ENCODE measurements at regions not wholly inside any gene's neighbourhood (a gene's known extent, or its start where the extent isn't known, plus 50 kb on each side); places are given as distances from the start of the nearest gene placed in this dataset.

GRCh38 chr12:115623275-115623674 is 654.2 kb downstream of the MED13L start:
- Histone ChIP-seq H3K4me1 (ENCODE audit: control insufficient read depth in 1 of 2, insufficient read depth in 2 of 2, low read length in 2 of 2) (peaks cover 0 to 4% of the 10 kb centered on the region in 2 donors), H3K9ac (ENCODE audit: low read depth in 1 of 2, low read length in 2 of 2) (no peak overlapping the region), H3K4me3 (ENCODE audit: low read depth in 1 of 2, low read length in 2 of 2) (no peak overlapping the region), H3K9me3 (ENCODE audit: control insufficient read depth in 1 of 2, low read length in 2 of 2) (peaks cover 0 to 4% of the 10 kb centered on the region in 2 donors), H3K36me3 (ENCODE audit: control insufficient read depth in 1 of 2, insufficient read depth in 2 of 2, low read length in 2 of 2) (no peaks in the 10 kb centered on the region), H3K27me3 (ENCODE audit: control insufficient read depth in 1 of 2, insufficient read depth in 2 of 2, low read length in 2 of 2) (no peaks in the 10 kb centered on the region), H3K27ac (ENCODE audit: low read depth, low read length) (no peak overlapping the region)

- Histone ChIP-seq H3K4me1 (ENCODE audit: control insufficient read depth in 1 of 2, insufficient read depth in 2 of 2, low read length in 2 of 2) (peaks cover 0 to 4% of the 10 kb centered on the region in 2 donors), H3K9ac (ENCODE audit: low read depth in 1 of 2, low read length in 2 of 2) (no peak overlapping the region), H3K36me3 (ENCODE audit: control insufficient read depth in 1 of 2, insufficient read depth in 2 of 2, low read length in 2 of 2) (no peaks in the 10 kb centered on the region), H3K9me3 (ENCODE audit: control insufficient read depth in 1 of 2, low read length in 2 of 2) (peaks cover 0 to 7% of the 10 kb centered on the region in 2 donors), H3K27ac (ENCODE audit: low read depth, low read length) (no peak overlapping the region), H3K4me3 (ENCODE audit: low read depth in 1 of 2, low read length in 2 of 2) (no peak overlapping the region), H3K27me3 (ENCODE audit: control insufficient read depth in 1 of 2, insufficient read depth in 2 of 2, low read length in 2 of 2) (no peaks in the 10 kb centered on the region)
Measured at GRCh38 chr12:115620816-115621215, 656.7 kb downstream of the MED13L start.

- Histone ChIP-seq H3K4me3 (ENCODE audit: low read depth in 1 of 2, low read length in 2 of 2) (no peak overlapping the region), H3K27ac (ENCODE audit: low read depth, low read length) (no peak overlapping the region), H3K27me3 (ENCODE audit: control insufficient read depth in 1 of 2, insufficient read depth in 2 of 2, low read length in 2 of 2) (no peaks in the 10 kb centered on the region), H3K4me1 (ENCODE audit: control insufficient read depth in 1 of 2, insufficient read depth in 2 of 2, low read length in 2 of 2) (peaks cover 0 to 4% of the 10 kb centered on the region in 2 donors), H3K9ac (ENCODE audit: low read depth in 1 of 2, low read length in 2 of 2) (no peak overlapping the region), H3K36me3 (ENCODE audit: control insufficient read depth in 1 of 2, insufficient read depth in 2 of 2, low read length in 2 of 2) (no peaks in the 10 kb centered on the region), H3K9me3 (ENCODE audit: control insufficient read depth in 1 of 2, low read length in 2 of 2) (peaks cover 0 to 4% of the 10 kb centered on the region in 2 donors)
Measured at GRCh38 chr12:115619889-115620288, 657.6 kb downstream of the MED13L start.

GRCh38 chr12:115619061-115619460 is 658.4 kb downstream of the MED13L start:
- peaks cover 0 to 2% of the 10 kb centered on the region in 2 donors for H3K9me3 ChIP-seq (ENCODE audit: control insufficient read depth in 1 of 2, low read length in 2 of 2)
- no peak overlapping the region for H3K9ac ChIP-seq (ENCODE audit: low read depth in 1 of 2, low read length in 2 of 2)
- no peaks in the 10 kb centered on the region for H3K27me3 ChIP-seq (ENCODE audit: control insufficient read depth in 1 of 2, insufficient read depth in 2 of 2, low read length in 2 of 2)
- no peak overlapping the region for H3K4me3 ChIP-seq (ENCODE audit: low read depth in 1 of 2, low read length in 2 of 2)
- H3K27ac ChIP-seq (ENCODE audit: low read depth, low read length) = no peak overlapping the region
- H3K4me1 ChIP-seq (ENCODE audit: control insufficient read depth in 1 of 2, insufficient read depth in 2 of 2, low read length in 2 of 2) = no peaks in the 10 kb centered on the region
- no peaks in the 10 kb centered on the region for H3K36me3 ChIP-seq (ENCODE audit: control insufficient read depth in 1 of 2, insufficient read depth in 2 of 2, low read length in 2 of 2)

DNA sequence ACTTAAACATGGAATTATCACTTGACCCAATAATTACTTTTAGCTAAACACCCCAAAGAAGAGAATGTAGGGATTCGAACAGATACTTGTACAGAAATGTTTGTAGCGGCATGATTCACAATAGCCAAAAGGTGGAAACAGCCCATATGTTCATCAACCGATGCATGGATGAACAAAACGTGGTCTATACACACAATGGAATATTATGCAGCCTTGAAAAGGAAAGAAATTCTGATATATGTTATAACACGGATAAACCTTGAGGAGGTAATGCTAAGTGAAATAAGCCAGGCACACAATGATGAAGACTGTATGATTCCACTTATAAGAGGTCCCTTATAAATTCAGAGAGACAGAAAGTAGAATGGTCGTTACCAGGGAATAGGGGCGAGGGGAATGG is 659.4 kb downstream of the MED13L start:
- Histone ChIP-seq H3K36me3 (ENCODE audit: control insufficient read depth in 1 of 2, insufficient read depth in 2 of 2, low read length in 2 of 2) (no peaks in the 10 kb centered on the region), H3K27me3 (ENCODE audit: control insufficient read depth in 1 of 2, insufficient read depth in 2 of 2, low read length in 2 of 2) (no peaks in the 10 kb centered on the region), H3K4me1 (ENCODE audit: control insufficient read depth in 1 of 2, insufficient read depth in 2 of 2, low read length in 2 of 2) (no peaks in the 10 kb centered on the region), H3K9ac (ENCODE audit: low read depth in 1 of 2, low read length in 2 of 2) (no peak overlapping the region), H3K9me3 (ENCODE audit: control insufficient read depth in 1 of 2, low read length in 2 of 2) (peaks cover 0 to 2% of the 10 kb centered on the region in 2 donors), H3K27ac (ENCODE audit: low read depth, low read length) (no peak overlapping the region), H3K4me3 (ENCODE audit: low read depth in 1 of 2, low read length in 2 of 2) (no peak overlapping the region)

GRCh38 chr12:115617391-115617790 is 660.1 kb downstream of the MED13L start:
- H3K9ac ChIP-seq (ENCODE audit: low read depth in 1 of 2, low read length in 2 of 2) = no peak overlapping the region
- H3K9me3 ChIP-seq (ENCODE audit: control insufficient read depth in 1 of 2, low read length in 2 of 2) = peaks cover 0 to 2% of the 10 kb centered on the region in 2 donors
- no peaks in the 10 kb centered on the region for H3K4me1 ChIP-seq (ENCODE audit: control insufficient read depth in 1 of 2, insufficient read depth in 2 of 2, low read length in 2 of 2)
- H3K27ac ChIP-seq (ENCODE audit: low read depth, low read length) = no peak overlapping the region
- no peaks in the 10 kb centered on the region for H3K27me3 ChIP-seq (ENCODE audit: control insufficient read depth in 1 of 2, insufficient read depth in 2 of 2, low read length in 2 of 2)
- H3K4me3 ChIP-seq (ENCODE audit: low read depth in 1 of 2, low read length in 2 of 2) = no peak overlapping the region
- H3K36me3 ChIP-seq (ENCODE audit: control insufficient read depth in 1 of 2, insufficient read depth in 2 of 2, low read length in 2 of 2) = no peaks in the 10 kb centered on the region

DNA sequence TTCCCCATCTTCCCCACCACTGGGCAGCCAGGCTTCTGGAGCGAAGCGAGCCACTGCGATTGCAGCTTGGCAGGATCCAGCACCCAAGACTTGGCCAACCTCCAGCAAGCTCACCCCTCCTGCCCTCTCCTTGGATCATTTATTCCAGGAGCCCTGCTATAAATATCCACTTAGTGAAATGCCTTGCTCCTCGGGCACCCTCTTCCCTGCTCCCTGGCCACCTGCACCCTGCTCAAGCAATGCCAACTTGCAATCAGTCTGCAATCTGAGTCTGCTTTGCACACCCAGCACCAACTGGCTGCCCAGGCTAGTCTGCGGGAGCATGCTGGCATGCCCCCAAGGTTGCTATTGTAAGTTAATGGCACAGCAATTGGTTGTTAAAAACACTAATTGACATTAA is 666.0 kb downstream of the MED13L start:
- Histone ChIP-seq H3K9ac (ENCODE audit: low read depth in 1 of 2, low read length in 2 of 2) (no peak overlapping the region), H3K4me3 (ENCODE audit: low read depth in 1 of 2, low read length in 2 of 2) (no peak overlapping the region), H3K27ac (ENCODE audit: low read depth, low read length) (no peak overlapping the region)

GRCh38 chr12:115609347-115609746 is 668.1 kb downstream of the MED13L start:
- Histone ChIP-seq H3K9ac (ENCODE audit: low read depth in 1 of 2, low read length in 2 of 2) (no peak overlapping the region), H3K36me3 (ENCODE audit: control insufficient read depth in 1 of 2, insufficient read depth in 2 of 2, low read length in 2 of 2) (no peaks in the 10 kb centered on the region), H3K27ac (ENCODE audit: low read depth, low read length) (no peak overlapping the region), H3K4me1 (ENCODE audit: control insufficient read depth in 1 of 2, insufficient read depth in 2 of 2, low read length in 2 of 2) (peaks cover 7 to 9% of the 10 kb centered on the region in 2 donors), H3K27me3 (ENCODE audit: control insufficient read depth in 1 of 2, insufficient read depth in 2 of 2, low read length in 2 of 2) (peaks cover 0 to 6% of the 10 kb centered on the region in 2 donors), H3K4me3 (ENCODE audit: low read depth in 1 of 2, low read length in 2 of 2) (no peak overlapping the region), H3K9me3 (ENCODE audit: control insufficient read depth in 1 of 2, low read length in 2 of 2) (no peaks in the 10 kb centered on the region)

More for the DNA sequence above, 666.0 kb downstream of the MED13L start:
- peaks cover 7 to 9% of the 10 kb centered on the region in 2 donors for H3K4me1 ChIP-seq (ENCODE audit: control insufficient read depth in 1 of 2, insufficient read depth in 2 of 2, low read length in 2 of 2)
- no peaks in the 10 kb centered on the region for H3K9me3 ChIP-seq (ENCODE audit: control insufficient read depth in 1 of 2, low read length in 2 of 2)
- H3K27me3 ChIP-seq (ENCODE audit: control insufficient read depth in 1 of 2, insufficient read depth in 2 of 2, low read length in 2 of 2) = no peaks in the 10 kb centered on the region
- no peaks in the 10 kb centered on the region for H3K36me3 ChIP-seq (ENCODE audit: control insufficient read depth in 1 of 2, insufficient read depth in 2 of 2, low read length in 2 of 2)

DNA sequence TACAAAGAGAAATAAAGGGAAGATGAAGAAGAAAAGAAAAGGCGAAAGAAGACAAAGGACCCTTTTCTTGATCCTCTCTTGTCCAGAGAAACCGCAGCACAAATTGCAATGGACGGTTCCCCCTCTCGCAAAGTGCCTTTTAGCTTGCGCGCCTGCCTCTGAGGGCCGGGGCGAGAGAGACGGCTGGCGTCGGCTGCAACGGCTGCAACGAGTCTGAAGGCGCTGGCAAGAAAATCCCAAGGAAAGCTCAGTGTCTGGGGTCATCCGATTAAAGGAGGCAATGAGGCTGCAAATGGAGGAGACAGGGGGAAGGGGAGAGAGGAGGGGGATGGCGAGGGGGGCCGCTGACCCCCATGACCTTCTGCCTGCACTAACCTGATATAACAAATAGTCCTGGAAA is 671.5 kb downstream of the MED13L start:
- Histone ChIP-seq H3K27me3 (ENCODE audit: control insufficient read depth in 1 of 2, insufficient read depth in 2 of 2, low read length in 2 of 2) (peaks cover 0 to 6% of the 10 kb centered on the region in 2 donors), H3K9me3 (ENCODE audit: control insufficient read depth in 1 of 2, low read length in 2 of 2) (no peaks in the 10 kb centered on the region), H3K27ac (ENCODE audit: low read depth, low read length) (no peak overlapping the region), H3K9ac (ENCODE audit: low read depth in 1 of 2, low read length in 2 of 2) (no peak overlapping the region), H3K4me3 (ENCODE audit: low read depth in 1 of 2, low read length in 2 of 2) (no peak overlapping the region), H3K4me1 (ENCODE audit: control insufficient read depth in 1 of 2, insufficient read depth in 2 of 2, low read length in 2 of 2) (no peaks in the 10 kb centered on the region), H3K36me3 (ENCODE audit: control insufficient read depth in 1 of 2, insufficient read depth in 2 of 2, low read length in 2 of 2) (no peaks in the 10 kb centered on the region)

GRCh38 chr12:115598871-115599811 is 678.4 kb downstream of the MED13L start:
- peak overlapping the region in 1 of 2 donors; percentile 12 for H3K9ac ChIP-seq (ENCODE audit: low read depth in 1 of 2, low read length in 2 of 2)
- H3K27me3 ChIP-seq (ENCODE audit: control insufficient read depth in 1 of 2, insufficient read depth in 2 of 2, low read length in 2 of 2) = no peaks in the 10 kb centered on the region
- H3K4me1 ChIP-seq (ENCODE audit: control insufficient read depth in 1 of 2, insufficient read depth in 2 of 2, low read length in 2 of 2) = peaks cover 3 to 7% of the 10 kb centered on the region in 2 donors
- peak overlapping the region; percentile 34 to 48 for H3K4me3 ChIP-seq (ENCODE audit: low read depth in 1 of 2, low read length in 2 of 2)
- no peak overlapping the region for H3K27ac ChIP-seq (ENCODE audit: low read depth, low read length)
- H3K36me3 ChIP-seq (ENCODE audit: control insufficient read depth in 1 of 2, insufficient read depth in 2 of 2, low read length in 2 of 2) = no peaks in the 10 kb centered on the region
- no peaks in the 10 kb centered on the region for H3K9me3 ChIP-seq (ENCODE audit: control insufficient read depth in 1 of 2, low read length in 2 of 2)
